HG03565 (cell line): ENCODE measurements at regions not wholly inside any gene's neighbourhood (a gene's known extent, or its start where the extent isn't known, plus 50 kb on each side); places are given as distances from the start of the nearest gene placed in this dataset.
"Not testable (repeated sequence)": the region's sequence is repeated elsewhere in the genome, so short reads cannot be mapped to it uniquely, and the experiment has no call there.

Source experiments
- ATAC-seq: cut with Tn5 transposase; IDR thresholded peaks from one replicate; pipeline ENCODE4 v1.9.1; 2021; ENCODE audit warnings: mild to moderate bottlenecking, moderate library complexity; ENCODE audit not compliant: unreplicated experiment

DNA sequence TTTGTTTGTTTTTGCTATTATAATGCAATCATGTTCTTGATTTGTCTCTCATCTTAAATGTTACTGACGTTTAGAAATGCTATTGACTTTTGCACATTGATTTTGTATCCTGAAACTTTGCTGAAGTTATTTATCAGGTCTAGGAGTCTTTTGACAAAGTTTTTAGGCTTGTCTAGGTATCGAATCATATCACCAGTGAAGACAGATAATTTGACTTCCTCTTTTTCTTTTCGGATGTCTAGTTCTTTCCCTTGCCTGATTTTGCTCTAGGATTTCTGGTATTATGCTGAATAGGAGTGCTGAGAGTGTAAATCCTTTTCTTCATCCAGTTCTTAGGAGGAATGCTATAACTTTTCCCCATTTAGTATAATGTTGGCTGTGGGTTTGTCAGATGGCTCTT, 719.7 kb upstream of the BCHE start:
- no peak for ATAC-seq

- ATAC-seq = no peak
These were observed 716.8 kb upstream of the BCHE start for GRCh38 chr3:166554023-166554422.

- no peak for ATAC-seq
These were observed 696.5 kb upstream of the BCHE start for GRCh38 chr3:166533740-166534139.

DNA sequence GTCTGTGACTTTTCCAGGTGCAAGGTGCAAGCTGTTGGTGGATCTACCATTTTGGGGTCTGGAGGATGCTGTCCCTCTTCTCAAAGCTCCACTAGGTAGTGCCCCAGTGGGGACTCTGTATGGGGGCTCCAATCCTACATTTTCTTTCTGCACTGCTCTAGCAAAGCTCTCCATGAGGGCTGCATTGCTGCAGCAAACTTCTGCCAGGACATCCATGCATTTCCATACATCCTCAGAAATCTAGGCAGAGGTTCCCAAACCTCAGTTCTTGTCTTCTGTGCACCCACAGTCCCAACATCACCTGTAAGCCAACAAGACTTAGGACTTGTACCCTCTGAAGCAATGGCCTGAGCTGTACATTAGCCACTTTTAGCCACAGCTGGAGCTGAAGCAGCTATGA, 694.5 kb upstream of the BCHE start:
- no peak for ATAC-seq

DNA sequence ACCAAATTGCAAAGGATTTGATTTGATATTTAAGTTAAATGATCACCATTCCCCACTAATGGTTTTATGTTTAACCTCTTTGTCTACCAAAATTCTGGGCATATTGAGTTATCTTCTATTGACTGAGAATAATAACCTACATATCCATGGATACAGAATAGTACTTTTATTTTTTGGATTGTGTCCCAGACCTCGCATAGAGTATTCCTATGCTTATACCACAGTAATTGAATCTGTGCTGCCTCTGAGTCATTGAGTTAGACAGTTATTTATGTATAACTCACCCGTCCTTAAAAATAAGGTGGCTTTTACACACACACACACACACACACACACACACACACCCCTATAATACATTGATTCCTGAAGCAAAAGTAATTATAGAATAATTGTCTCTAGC, 690.1 kb upstream of the BCHE start:
- ATAC-seq = no peak

DNA sequence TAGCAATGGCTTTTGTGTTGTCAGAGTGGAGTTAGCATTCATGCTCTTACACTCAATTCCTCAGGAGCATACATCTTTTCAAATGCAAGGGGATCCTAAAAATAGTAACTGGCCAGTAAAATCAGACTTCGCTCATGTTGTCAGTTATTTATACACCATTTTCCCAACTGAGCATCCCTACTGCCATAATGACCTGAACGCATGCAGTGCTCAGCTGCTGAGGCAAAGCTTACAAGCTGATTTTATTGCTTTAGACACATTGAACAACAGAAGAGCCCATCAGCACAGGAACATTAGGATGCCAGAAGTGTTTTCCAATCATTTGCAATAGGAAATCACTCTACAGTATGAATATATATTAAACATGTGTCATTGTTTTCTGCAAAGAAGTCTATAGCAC, 689.7 kb upstream of the BCHE start:
- no peak for ATAC-seq

DNA sequence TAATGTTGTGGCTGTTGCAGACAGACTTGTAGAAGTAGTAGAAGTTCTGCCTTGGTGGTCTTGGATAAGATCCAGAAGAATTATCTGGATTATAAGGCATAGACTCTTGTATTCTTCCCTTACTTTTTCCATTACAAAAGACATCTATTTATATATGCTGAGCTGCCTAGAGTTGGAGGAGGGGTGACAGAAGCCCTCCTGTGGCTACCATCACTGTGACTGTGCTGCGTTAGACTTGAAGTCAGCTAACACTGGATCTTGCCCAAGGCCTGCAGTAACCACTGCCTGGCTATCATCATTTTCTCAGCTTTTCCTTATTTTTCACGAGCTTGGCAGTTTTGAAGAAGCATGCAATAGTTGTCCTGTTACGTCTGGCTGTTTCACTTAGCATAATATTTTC, 684.8 kb upstream of the BCHE start:
- no peak for ATAC-seq

DNA sequence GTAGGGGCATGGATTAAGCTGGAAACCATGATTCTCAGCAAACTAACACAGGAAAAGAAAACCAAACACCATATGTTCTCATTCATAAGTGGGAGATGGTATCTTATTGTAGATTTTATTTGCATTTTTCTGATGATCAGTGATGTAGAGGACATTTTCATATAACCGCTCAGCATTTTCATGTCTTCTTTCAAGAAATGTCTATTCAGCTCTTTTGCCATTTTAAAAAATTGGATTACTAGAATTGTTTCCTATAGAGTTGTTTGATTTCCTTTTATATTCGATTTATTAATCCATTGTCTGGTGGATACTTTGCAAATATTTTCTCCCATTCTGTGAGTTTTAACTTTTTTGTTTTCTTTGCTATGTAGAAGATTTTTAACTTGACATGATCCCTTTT, 682.2 kb upstream of the BCHE start:
- ATAC-seq = no peak

- no peak for ATAC-seq
These were observed 680.8 kb upstream of the BCHE start for GRCh38 chr3:166518040-166518439.

- no peak for ATAC-seq
These were observed 673.2 kb upstream of the BCHE start for GRCh38 chr3:166510382-166510781.

GRCh38 chr3:166500420-166500819, 663.2 kb upstream of the BCHE start:
- not testable (repeated sequence) for ATAC-seq

- ATAC-seq = no peak
These were observed 662.4 kb upstream of the BCHE start for GRCh38 chr3:166499636-166500035.

GRCh38 chr3:166498446-166498845, 661.2 kb upstream of the BCHE start:
- ATAC-seq = no peak

DNA sequence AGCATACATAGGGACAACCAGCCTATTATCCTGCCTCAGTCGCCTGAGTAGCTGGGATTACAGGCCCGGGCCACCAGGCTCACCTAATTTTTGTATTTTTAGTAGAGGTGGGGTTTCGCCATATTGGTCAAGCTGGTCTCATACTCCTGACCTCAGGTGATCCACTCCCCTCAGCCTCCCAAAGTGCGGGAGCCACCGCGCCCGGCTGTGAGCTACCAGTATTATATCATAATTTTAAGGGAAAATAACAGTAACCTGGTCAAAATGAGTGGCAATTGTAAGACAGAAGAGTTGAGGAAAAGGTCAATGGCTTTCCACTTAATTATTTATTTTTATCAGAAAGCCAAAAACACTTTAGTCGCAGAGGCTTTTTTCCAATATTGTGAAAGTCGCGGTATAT, 652.6 kb upstream of the BCHE start:
- ATAC-seq = no peak

GRCh38 chr3:166488977-166489672, 651.9 kb upstream of the BCHE start:
- ATAC-seq = no peak

DNA sequence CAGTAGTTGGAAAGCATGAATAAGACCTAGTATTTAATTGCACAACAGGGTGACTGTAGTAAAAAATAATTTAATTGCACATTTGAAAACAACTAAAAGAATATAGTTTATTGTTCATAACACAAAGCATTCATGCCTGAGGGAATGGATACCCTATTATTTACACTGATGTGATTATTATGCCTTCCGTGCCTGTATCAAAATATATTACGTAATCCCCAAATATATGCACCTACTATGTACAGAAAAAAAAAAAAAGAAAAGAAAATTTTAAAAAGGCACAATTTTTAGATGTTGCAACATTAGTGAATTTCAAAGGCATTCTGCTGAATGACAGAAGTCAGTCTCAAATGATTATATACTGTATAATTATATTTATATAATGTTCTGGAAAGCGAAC, 647.2 kb upstream of the BCHE start:
- ATAC-seq = no peak

DNA sequence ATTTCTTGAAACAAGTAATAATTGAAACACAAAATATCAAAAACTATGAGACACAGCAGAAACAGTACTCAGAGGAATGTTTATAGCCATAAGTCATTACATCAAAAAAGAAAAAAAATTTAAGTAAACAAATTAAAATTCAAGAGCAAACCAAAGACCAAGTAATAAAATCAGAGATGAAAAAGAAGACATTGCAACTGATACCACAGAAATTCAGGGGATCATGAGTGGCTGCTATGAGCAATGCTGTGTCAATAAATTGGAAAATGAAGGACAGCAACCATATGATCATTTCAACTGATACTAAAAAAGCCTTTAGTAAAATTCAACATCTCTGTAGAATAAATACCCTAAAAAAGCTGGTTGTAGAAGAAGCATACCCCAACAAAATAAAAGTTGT, 644.1 kb upstream of the BCHE start:
- ATAC-seq = no peak

- ATAC-seq = no peak
These were observed 641.1 kb upstream of the BCHE start for GRCh38 chr3:166478356-166478755.

DNA sequence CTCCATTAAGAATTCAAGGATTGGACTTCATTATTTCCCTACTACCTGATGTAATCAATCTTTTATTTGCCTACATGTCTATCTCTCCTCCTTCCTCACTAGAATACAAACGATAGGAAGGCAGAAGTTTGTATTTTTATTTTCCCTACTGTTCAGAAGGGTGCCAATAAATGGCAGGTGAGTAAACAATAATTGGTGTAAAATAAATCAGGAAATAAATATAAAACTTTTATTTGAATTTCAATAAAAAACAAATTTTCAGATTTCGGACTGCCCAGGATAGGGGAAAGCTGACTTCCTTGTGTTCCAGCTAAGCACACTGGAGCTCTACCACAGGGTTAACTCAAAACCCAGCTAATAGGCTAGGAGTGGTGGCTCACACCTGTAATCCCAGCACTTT, 636.3 kb upstream of the BCHE start:
- no peak for ATAC-seq

DNA sequence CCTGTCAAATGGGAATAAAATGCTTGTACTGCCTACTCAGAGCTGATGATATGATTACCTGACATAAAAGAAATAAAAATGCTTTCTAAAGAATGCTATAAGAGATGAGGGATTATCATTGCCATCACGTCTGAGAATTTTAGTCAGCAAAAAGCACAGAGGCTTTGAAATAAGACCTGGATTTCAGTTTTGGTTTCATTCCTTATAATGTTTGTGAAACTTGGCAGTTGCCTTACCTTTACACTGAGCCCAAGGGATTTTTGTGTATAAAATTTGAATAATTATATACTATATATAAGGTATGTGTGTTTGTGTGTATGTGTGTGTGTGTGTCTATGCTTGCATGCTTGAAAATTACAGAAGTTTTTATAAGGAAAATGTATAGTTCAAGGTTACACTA, 634.8 kb upstream of the BCHE start:
- no peak for ATAC-seq

GRCh38 chr3:166471074-166471767, 634.0 kb upstream of the BCHE start:
- no peak for ATAC-seq

DNA sequence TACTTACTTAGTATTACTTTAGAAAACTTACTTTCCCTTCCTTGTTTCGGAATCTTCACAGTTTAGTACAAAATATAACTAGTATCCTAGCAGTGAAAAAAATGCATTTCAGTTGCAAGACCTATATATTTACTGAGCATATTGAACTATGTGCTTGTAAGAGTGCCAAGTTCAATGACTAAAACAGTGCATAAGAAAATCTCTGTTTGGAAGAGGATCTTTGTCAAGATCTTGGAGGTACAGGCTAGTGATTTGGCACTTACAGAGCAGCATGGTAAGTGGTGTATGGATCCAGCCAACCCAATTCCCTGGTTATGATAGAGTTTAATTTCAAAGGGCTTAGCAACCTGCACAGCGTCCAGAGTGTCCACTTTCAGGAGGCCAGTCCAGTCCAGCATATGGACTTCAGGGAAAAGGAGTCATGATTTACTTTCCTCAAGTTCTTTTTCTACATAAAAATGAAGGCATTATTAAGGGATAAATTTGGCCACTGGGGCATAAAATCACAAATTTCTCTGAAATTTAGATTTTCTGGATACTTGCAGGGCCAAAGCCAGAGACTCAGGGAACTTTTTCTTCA, 625.8 kb upstream of the BCHE start:
- no peak for ATAC-seq
